Stimulated activated effector memory CD8-positive, alpha-beta T cell treated with anti-CD3 and anti-CD28 coated beads, Interleukin-12 subunit alpha, Interleukin-12 subunit beta, amount 100 ng/mL, for 72 hours (primary cell): ENCODE measurements at regions not wholly inside any gene's neighbourhood (a gene's known extent, or its start where the extent isn't known, plus 50 kb on each side); places are given as distances from the start of the nearest gene placed in this dataset.

Experiments used
- ATAC-seq: fragments of 150-1000 bp; cut with Tn5 transposase; 2 replicates; pipeline ENCODE4 v1.10.0; 2021
- DNase-seq, 2 donors: peaks; one replicate each; pipeline ENCODE4 v3.0.0; 2021 to 2022; ENCODE audit warnings: low spot score in 2 of 2
- H3K27ac Mint-ChIP-seq: one replicate; pipeline ENCODE4 v1.8.0; 2022; ENCODE audit warnings: mild to moderate bottlenecking, mixed read lengths
- H3K36me3 Mint-ChIP-seq: one replicate; pipeline ENCODE4 v1.8.0; 2022; ENCODE audit warnings: mild to moderate bottlenecking, mixed read lengths
- H3K4me1 Mint-ChIP-seq: one replicate; pipeline ENCODE4 v1.8.0; 2022; ENCODE audit warnings: mixed read lengths
- H3K4me3 Mint-ChIP-seq: one replicate; pipeline ENCODE4 v1.8.0; 2022; ENCODE audit warnings: mild to moderate bottlenecking, mixed read lengths
- H3K9me3 Mint-ChIP-seq: one replicate; pipeline ENCODE4 v1.8.0; 2022; ENCODE audit warnings: mixed read lengths

GRCh38 chr15:27702581-27702980, 396.5 kb downstream of the OCA2 start:
- H3K4me3 Mint-ChIP-seq: no peak overlapping the region
- no peaks in the 10 kb centered on the region for H3K36me3 Mint-ChIP-seq
- DNase-seq: no peak
- H3K9me3 Mint-ChIP-seq: peaks cover 16% of the 10 kb centered on the region
- no peak overlapping the region for H3K27ac Mint-ChIP-seq
- ATAC-seq: no peak
- no peaks in the 10 kb centered on the region for H3K4me1 Mint-ChIP-seq

DNA sequence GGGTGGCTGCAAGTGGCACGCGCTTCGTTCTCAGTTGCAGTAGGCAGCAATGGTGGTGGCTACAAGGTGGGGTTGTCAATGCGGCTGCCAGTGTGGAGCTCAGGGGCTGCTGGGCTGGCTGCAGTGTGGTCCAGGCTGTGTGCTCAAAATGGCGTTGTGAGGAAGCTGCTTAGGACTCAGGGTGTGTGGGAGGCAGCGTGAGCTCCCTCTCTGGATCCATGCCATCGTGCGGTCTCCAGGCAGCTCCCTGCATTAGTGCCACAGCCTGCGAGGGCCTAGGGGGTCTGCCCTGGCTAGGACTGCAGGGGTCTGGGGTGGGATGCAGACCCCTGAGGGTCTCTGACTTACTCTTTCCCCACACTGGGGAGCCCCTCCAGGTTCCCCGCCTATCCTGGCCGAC, 397.2 kb downstream of the OCA2 start:
- Mint-ChIP-seq H3K9me3 (peaks cover 16% of the 10 kb centered on the region), H3K4me3 (no peak overlapping the region), H3K36me3 (no peaks in the 10 kb centered on the region), H3K4me1 (no peaks in the 10 kb centered on the region), H3K27ac (no peak overlapping the region)
- DNase-seq: no peak
- ATAC-seq: no peak

DNA sequence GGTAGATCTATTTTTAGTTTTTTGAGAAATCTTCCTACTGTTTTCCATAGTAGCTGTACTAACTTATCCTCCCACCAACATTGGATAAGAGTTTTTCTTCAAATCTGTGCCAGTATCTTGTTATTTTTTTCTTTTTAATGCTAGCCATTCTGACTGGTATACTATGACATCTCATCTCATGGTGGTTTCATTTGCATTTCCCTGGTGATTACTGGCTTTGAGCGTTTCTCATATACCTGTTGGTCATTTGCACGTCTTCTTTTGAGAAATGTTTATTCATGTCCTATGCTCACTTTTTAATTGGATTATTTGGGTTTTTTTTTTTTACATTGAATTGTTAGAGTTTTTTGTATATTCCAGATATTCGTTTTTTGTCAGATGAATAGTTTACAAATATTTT, 398.1 kb downstream of the OCA2 start:
- Mint-ChIP-seq H3K9me3 (peaks cover 16% of the 10 kb centered on the region), H3K36me3 (no peaks in the 10 kb centered on the region), H3K4me3 (no peak overlapping the region), H3K27ac (no peak overlapping the region), H3K4me1 (no peaks in the 10 kb centered on the region)
- DNase-seq: no peak
- ATAC-seq: no peak

GRCh38 chr15:27699699-27700098, 399.4 kb downstream of the OCA2 start:
- Mint-ChIP-seq H3K4me1 (no peaks in the 10 kb centered on the region), H3K9me3 (peaks cover 16% of the 10 kb centered on the region), H3K27ac (no peak overlapping the region), H3K36me3 (no peaks in the 10 kb centered on the region), H3K4me3 (no peak overlapping the region)
- DNase-seq (no peak), ATAC-seq (no peak)

- Mint-ChIP-seq H3K9me3 (peaks cover 7% of the 10 kb centered on the region), H3K4me3 (no peak overlapping the region), H3K27ac (no peak overlapping the region), H3K36me3 (no peaks in the 10 kb centered on the region), H3K4me1 (no peaks in the 10 kb centered on the region)
- ATAC-seq (no peak), DNase-seq (no peak)
Observed at GRCh38 chr15:27696530-27696929, 402.6 kb downstream of the OCA2 start.

- H3K4me1 Mint-ChIP-seq: no peaks in the 10 kb centered on the region
- DNase-seq (no peak), ATAC-seq (no peak)
- no peak overlapping the region for H3K4me3 Mint-ChIP-seq
- H3K36me3 Mint-ChIP-seq: no peaks in the 10 kb centered on the region
- no peak overlapping the region for H3K27ac Mint-ChIP-seq
- peaks cover 7% of the 10 kb centered on the region for H3K9me3 Mint-ChIP-seq
Observed at GRCh38 chr15:27695726-27696125, 403.4 kb downstream of the OCA2 start.

GRCh38 chr15:27694506-27695087, 404.5 kb downstream of the OCA2 start:
- H3K9me3 Mint-ChIP-seq: peaks cover 4% of the 10 kb centered on the region
- H3K4me1 Mint-ChIP-seq: no peaks in the 10 kb centered on the region
- ATAC-seq: no peak
- H3K4me3 Mint-ChIP-seq: no peak overlapping the region
- H3K27ac Mint-ChIP-seq: no peak overlapping the region
- DNase-seq: no peak
- no peaks in the 10 kb centered on the region for H3K36me3 Mint-ChIP-seq

- ATAC-seq (no peak), DNase-seq (no peak)
- H3K4me3 Mint-ChIP-seq: no peak overlapping the region
- H3K9me3 Mint-ChIP-seq: no peaks in the 10 kb centered on the region
- no peaks in the 10 kb centered on the region for H3K36me3 Mint-ChIP-seq
- H3K4me1 Mint-ChIP-seq: no peaks in the 10 kb centered on the region
- H3K27ac Mint-ChIP-seq: no peak overlapping the region
Observed at GRCh38 chr15:27693280-27693679, 405.8 kb downstream of the OCA2 start.

DNA sequence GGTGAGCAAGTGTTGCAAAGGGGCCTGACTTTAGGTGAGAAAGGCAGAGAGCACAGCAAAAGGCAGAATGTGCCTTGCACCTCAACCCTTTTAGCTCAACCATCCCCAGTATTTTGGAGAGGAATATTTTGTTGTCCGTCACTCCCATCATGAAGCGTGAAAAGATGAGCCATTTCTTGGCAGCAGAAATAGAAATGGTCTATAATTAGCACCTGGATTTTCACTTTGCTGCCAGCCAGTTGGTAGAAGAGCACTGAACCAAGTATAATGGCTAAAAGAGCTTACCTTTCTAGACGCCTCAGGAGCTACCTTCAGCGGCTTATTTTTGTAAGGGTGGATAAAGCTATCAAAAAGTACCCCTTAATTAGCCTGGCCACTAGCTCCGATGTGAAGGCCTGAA, 406.7 kb downstream of the OCA2 start:
- Mint-ChIP-seq H3K27ac (no peak overlapping the region), H3K36me3 (no peaks in the 10 kb centered on the region), H3K4me1 (no peaks in the 10 kb centered on the region), H3K9me3 (no peaks in the 10 kb centered on the region), H3K4me3 (no peak overlapping the region)
- ATAC-seq (no peak), DNase-seq (no peak)

DNA sequence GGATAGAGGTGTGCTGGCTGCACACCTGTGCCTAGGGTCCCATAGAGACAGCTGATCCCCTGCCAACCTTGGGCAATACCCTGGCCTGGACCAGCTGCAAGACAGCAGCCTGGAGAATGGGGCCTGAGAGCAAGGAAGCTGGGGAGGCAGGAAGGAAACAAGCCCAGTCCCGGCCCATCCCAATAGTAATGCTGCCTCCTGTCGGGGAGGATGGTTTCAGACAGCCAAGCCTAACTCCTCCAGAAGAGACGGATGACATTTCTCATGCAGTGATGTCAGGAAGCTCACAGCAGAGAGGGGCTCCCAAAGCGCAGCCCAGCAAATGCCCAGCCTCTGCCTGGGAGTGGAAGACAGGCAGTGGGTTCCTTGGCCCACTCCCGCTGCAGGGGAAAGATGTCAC, 408.8 kb downstream of the OCA2 start:
- Mint-ChIP-seq H3K27ac (no peak overlapping the region), H3K9me3 (no peaks in the 10 kb centered on the region), H3K36me3 (no peaks in the 10 kb centered on the region), H3K4me3 (no peak overlapping the region), H3K4me1 (no peaks in the 10 kb centered on the region)
- ATAC-seq: no peak
- no peak for DNase-seq

DNA sequence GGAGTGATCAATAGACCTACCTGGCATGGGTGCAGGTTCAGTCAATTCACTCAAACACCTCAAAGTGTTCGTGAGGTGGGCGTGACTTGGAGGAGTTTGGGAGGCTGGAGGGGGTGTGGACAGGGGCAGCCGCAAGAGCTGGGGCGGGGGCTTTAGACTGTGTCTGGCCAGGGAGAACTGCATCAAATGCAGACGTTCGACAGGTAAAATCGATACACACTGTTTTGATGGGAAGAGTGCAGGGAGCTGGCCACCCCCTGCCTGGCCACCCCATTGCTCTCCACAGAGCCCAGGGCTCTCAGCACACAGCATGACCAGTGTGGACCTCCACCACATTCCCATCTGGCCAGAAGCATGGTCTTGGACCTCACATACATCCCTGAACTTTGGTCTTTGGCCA, 412.1 kb downstream of the OCA2 start:
- no peak overlapping the region for H3K27ac Mint-ChIP-seq
- no peak overlapping the region for H3K4me3 Mint-ChIP-seq
- H3K4me1 Mint-ChIP-seq: no peaks in the 10 kb centered on the region
- DNase-seq: no peak
- no peak for ATAC-seq
- H3K9me3 Mint-ChIP-seq: peaks cover 2% of the 10 kb centered on the region
- H3K36me3 Mint-ChIP-seq: no peaks in the 10 kb centered on the region

DNA sequence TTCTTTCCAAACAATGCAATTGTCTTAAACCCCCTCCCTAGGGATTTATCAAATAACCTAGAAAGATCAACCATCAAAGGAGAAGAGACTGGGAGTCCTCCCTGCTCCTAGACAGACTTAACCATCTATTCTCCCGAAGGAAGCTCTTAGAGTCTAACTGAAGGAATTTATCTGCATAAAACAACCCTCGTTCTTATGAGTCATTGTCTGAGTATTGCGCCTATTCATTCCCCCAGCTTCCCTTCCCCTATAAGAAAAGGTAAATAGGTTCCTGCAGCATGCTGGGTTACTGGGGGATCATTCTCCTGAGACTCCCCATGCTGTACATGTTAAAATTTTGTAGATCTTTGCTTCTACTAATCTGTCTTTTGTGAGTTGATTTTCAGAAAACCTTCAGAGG, 412.7 kb downstream of the OCA2 start:
- Mint-ChIP-seq H3K4me1 (no peaks in the 10 kb centered on the region), H3K4me3 (no peak overlapping the region), H3K9me3 (peaks cover 4% of the 10 kb centered on the region), H3K36me3 (no peaks in the 10 kb centered on the region), H3K27ac (no peak overlapping the region)
- ATAC-seq (no peak), DNase-seq (no peak)

GRCh38 chr15:27685644-27686043, 413.5 kb downstream of the OCA2 start:
- Mint-ChIP-seq H3K27ac (no peak overlapping the region), H3K36me3 (no peaks in the 10 kb centered on the region), H3K4me3 (no peak overlapping the region), H3K4me1 (no peaks in the 10 kb centered on the region), H3K9me3 (peaks cover 4% of the 10 kb centered on the region)
- ATAC-seq (no peak), DNase-seq (no peak)

- Mint-ChIP-seq H3K36me3 (no peaks in the 10 kb centered on the region), H3K27ac (no peak overlapping the region), H3K9me3 (peaks cover 4% of the 10 kb centered on the region), H3K4me3 (no peak overlapping the region), H3K4me1 (no peaks in the 10 kb centered on the region)
- DNase-seq (no peak), ATAC-seq (no peak)
Observed at GRCh38 chr15:27683121-27683520, 416.0 kb downstream of the OCA2 start.

DNA sequence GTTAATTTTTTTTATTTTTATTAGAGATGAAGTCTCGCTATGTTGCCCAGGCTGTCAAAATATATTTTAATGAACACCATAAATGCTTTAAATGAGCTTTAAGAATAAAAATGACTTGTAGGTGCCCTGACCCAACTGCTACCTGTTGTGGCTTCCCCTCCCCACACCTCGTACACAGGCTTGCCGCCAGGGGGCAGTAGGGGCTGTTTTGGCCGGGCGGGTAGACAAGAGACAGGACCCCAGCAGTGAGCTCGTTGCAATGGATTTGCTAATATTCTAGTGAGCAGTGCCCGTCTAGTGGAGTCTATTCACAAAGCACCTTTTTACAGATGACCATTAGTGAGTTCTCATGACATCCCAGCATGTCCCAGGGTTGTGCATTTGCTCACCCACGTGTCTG, 418.1 kb downstream of the OCA2 start:
- no peak overlapping the region for H3K27ac Mint-ChIP-seq
- ATAC-seq: no peak
- no peak overlapping the region for H3K4me3 Mint-ChIP-seq
- no peaks in the 10 kb centered on the region for H3K4me1 Mint-ChIP-seq
- no peak for DNase-seq
- peaks cover 8% of the 10 kb centered on the region for H3K9me3 Mint-ChIP-seq
- H3K36me3 Mint-ChIP-seq: no peaks in the 10 kb centered on the region

DNA sequence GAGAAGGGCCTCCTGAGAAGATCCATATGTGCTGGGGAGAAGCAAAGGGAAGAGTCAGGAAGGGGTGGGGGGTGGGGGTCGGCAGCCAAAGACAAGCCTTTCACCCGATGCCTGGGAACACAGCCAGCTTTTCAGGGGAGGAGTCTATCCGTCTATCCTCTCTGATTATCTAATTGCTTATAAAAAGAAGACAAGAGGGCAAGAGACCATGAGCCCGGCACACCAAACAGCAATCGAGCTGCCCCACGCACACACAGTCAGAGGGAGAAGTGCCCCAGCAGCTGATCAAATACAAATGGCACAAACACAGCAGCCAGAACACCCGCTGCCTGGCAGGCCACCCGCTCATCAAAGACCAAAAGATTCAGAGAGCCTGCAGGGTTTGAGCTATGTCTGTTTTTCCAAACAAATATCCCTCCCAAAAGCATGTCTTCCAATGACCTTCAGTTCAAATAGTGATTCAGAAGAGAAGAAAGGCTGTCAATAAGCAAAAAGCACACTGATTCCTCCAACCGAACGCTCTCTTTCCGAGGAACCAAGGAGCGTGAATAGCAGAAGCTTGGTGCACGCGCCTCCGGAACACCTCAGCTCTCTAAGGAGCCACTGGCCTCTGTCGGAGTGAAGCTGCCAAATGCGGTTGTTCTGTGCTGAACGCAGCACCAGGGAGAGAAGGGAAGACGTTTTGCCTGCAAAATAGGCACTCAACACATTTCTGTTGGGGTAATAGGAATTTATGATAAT, 419.2 kb downstream of the OCA2 start:
- ATAC-seq (no peak), DNase-seq (no peak)
- no peak overlapping the region for H3K4me3 Mint-ChIP-seq
- H3K9me3 Mint-ChIP-seq: peaks cover 8% of the 10 kb centered on the region
- no peak overlapping the region for H3K27ac Mint-ChIP-seq
- H3K4me1 Mint-ChIP-seq: no peaks in the 10 kb centered on the region
- H3K36me3 Mint-ChIP-seq: no peaks in the 10 kb centered on the region
